Upper lobe of left lung (tissue), 4 donors: ENCODE measurements at regions not wholly inside any gene's neighbourhood (a gene's known extent, or its start where the extent isn't known, plus 50 kb on each side); places are given as distances from the start of the nearest gene placed in this dataset.

ENCODE experiments used
- CTCF ChIP-seq, 6 experiments: fragments of 450-650 bp in 4 of 6; fragments of 200-600 bp in 2 of 6; sonication (generic) in 2 of 6; IDR thresholded peaks; one replicate each; pipeline ENCODE4 v1.5.1; 2016 to 2019; ENCODE audit warnings: antibody characterized with exemption in 6 of 6
- POLR2A ChIP-seq, 4 donors: fragments of 450-650 bp; IDR thresholded peaks; one replicate each; pipeline ENCODE4 v1.5.1; 2016 to 2017; ENCODE audit warnings: antibody characterized with exemption in 4 of 4, mild to moderate bottlenecking in 2 of 4
- POLR2AphosphoS5 ChIP-seq, 2 donors: sonication (generic); formaldehyde crosslinking; IDR thresholded peaks; one replicate each; pipeline ENCODE4 v1.5.1; 2017; ENCODE audit warnings: antibody characterized with exemption in 2 of 2

- TF ChIP-seq POLR2A (IDR thresholded peaks at IDR 0.05) (no peak), CTCF (IDR thresholded peaks at IDR 0.05) (no peak), POLR2AphosphoS5 (IDR thresholded peaks at IDR 0.05) (no peak)
Measured at GRCh38 chr11:100632941-100633452, 54.1 kb upstream of the ARHGAP42 start.
